ENCODE measurements at regions not wholly inside any gene's neighbourhood (a gene's known extent, or its start where the extent isn't known, plus 50 kb on each side); places are given as distances from the start of the nearest gene placed in this dataset.
"Not testable (repeated sequence)": the region's sequence is repeated elsewhere in the genome, so short reads cannot be mapped to it uniquely, and the experiment has no call there.

- TF ChIP-seq HDAC6 (IDR thresholded peaks at IDR 0.05; ENCODE audit: low read depth, low read length), result no peak
- TF ChIP-seq RBBP5 (IDR thresholded peaks at IDR 0.05; ENCODE audit: borderline replicate concordance, low read depth, low read length), result no peak
These were observed 774.0 kb upstream of the POU3F4 start (continued) for GRCh38 chrX:82734140-82734539.

- H3K9me3 ChIP-seq (ENCODE audit: insufficient read depth in 2 of 2, low read depth in 1 of 2, low read length in 1 of 2); H2AK5ac ChIP-seq (ENCODE audit: low read depth, low read length); H3K4me2 ChIP-seq (ENCODE audit: insufficient read depth in 1 of 2, low read depth in 2 of 2, low read length in 2 of 2); H3K4me3 ChIP-seq (ENCODE audit: extremely low read depth in 1 of 4, insufficient read depth in 2 of 4, low read depth in 3 of 4, low read length in 4 of 4); H3K4me1 ChIP-seq (replicated peaks in 1 of 4; ENCODE audit: control insufficient read depth in 3 of 4, insufficient read depth in 4 of 4, low read length in 3 of 4); H3K79me2 ChIP-seq (ENCODE audit: control insufficient read depth in 1 of 2, insufficient read depth in 2 of 2, low read length in 2 of 2); H2BK5ac ChIP-seq (ENCODE audit: low read depth, low read length); H3K27me3 ChIP-seq (replicated peaks in 1 of 4; ENCODE audit: control insufficient read depth in 3 of 4, extremely low read depth in 1 of 4, insufficient read depth in 3 of 4, low read length in 3 of 4); H4K8ac ChIP-seq (ENCODE audit: extremely low read depth, insufficient read depth, low read length); H3K23me2 ChIP-seq (ENCODE audit: low read depth, low read length); H2BK120ac ChIP-seq (replicated peaks; ENCODE audit: low read depth, low read length); H4K91ac ChIP-seq (replicated peaks; ENCODE audit: insufficient read length, low read length); H3K36me3 ChIP-seq (ENCODE audit: control insufficient read depth in 2 of 4, insufficient read depth in 4 of 4, low read length in 3 of 4); POLR2A ChIA-PET (ENCODE audit: partially characterized antibody); H2BK12ac ChIP-seq (ENCODE audit: low read depth, low read length); H2BK20ac ChIP-seq (ENCODE audit: low read length); H4K5ac ChIP-seq (ENCODE audit: insufficient read length, low read depth, low read length); H3K4ac ChIP-seq (replicated peaks; ENCODE audit: insufficient read length, low read depth, low read length); H3K79me1 ChIP-seq (ENCODE audit: low read depth, low read length); FAIRE-seq; H3K9ac ChIP-seq (replicated peaks in 1 of 4; ENCODE audit: extremely low read depth in 1 of 4, low read depth in 3 of 4, low read length in 3 of 4); H3K27ac ChIP-seq (ENCODE audit: low read depth, low read length); H3K18ac ChIP-seq (ENCODE audit: extremely low read depth, low read length); H4K20me1 ChIP-seq (replicated peaks in 1 of 2; ENCODE audit: control insufficient read depth in 1 of 2, insufficient read depth in 2 of 2, low read length in 2 of 2); H3K14ac ChIP-seq (ENCODE audit: insufficient read length); H3K56ac ChIP-seq (replicated peaks; ENCODE audit: insufficient read length, low read depth, low read length); H2AFZ ChIP-seq (ENCODE audit: low read length); H2BK15ac ChIP-seq (ENCODE audit: low read length); CTCF ChIA-PET (ENCODE audit: partially characterized antibody); H3K23ac ChIP-seq (ENCODE audit: insufficient read length); DNase-seq (ENCODE audit: low read depth in 1 of 2, low spot score in 2 of 2): not testable (repeated sequence)
- 98% methylated on average over 13 of the region's 20 CpGs; no CpG with 5 or more reads in 1 of the 2 experiments for WGBS, 2 experiments (ENCODE audit: extremely low coverage in 1 of 2, insufficient coverage in 1 of 2, insufficient read length in 1 of 2, insufficient replicate concordance in 2 of 2, low coverage in 1 of 2, low lambda C conversion rate in 2 of 2, missing lambda C conversion rate in 1 of 2)
These were observed 769.8 kb upstream of the POU3F4 start for GRCh38 chrX:82738313-82738712.

Measured in H1 (cell line).